Kidney tubule cell (primary cell): ENCODE measurements at regions not wholly inside any gene's neighbourhood (a gene's known extent, or its start where the extent isn't known, plus 50 kb on each side); places are given as distances from the start of the nearest gene placed in this dataset.
"Not testable (repeated sequence)": the region's sequence is repeated elsewhere in the genome, so short reads cannot be mapped to it uniquely, and the experiment has no call there.

Experiments used
- DNase-seq: peaks from one replicate; pipeline ENCODE4 v3.0.0-alpha.2; 2018; ENCODE audit warnings: low spot score

GRCh38 chr6:16039892-16040627, 88.8 kb upstream of the MYLIP start:
- not testable (repeated sequence) for DNase-seq

GRCh38 chr6:16038938-16039337, 89.9 kb upstream of the MYLIP start:
- no peak for DNase-seq

- DNase-seq = no peak
Measured at GRCh38 chr6:16035488-16036080, 93.3 kb upstream of the MYLIP start.

- DNase-seq = no peak
Measured at GRCh38 chr6:16033214-16033613, 95.7 kb upstream of the MYLIP start.

GRCh38 chr6:16031278-16031981, 97.5 kb upstream of the MYLIP start:
- no peak for DNase-seq

GRCh38 chr6:16028966-16029365, 99.9 kb upstream of the MYLIP start:
- DNase-seq = no peak

- DNase-seq = no peak
Measured at GRCh38 chr6:16020259-16020658, 108.6 kb upstream of the MYLIP start.

- no peak for DNase-seq
Measured at GRCh38 chr6:16019462-16019861, 109.4 kb upstream of the MYLIP start.

GRCh38 chr6:16018626-16019025, 110.3 kb upstream of the MYLIP start:
- DNase-seq = no peak

- DNase-seq = not testable (repeated sequence)
Measured at GRCh38 chr6:16014325-16014724, 114.6 kb upstream of the MYLIP start.

- no peak for DNase-seq
Measured at GRCh38 chr6:16007146-16007545, 121.7 kb upstream of the MYLIP start.

GRCh38 chr6:16006681-16007080, 122.2 kb upstream of the MYLIP start:
- DNase-seq = peak; percentile 96

- DNase-seq = no peak
Measured at GRCh38 chr6:16004934-16005679, 123.8 kb upstream of the MYLIP start.

- no peak for DNase-seq
Measured at GRCh38 chr6:16003197-16003491, 125.7 kb upstream of the MYLIP start.

- DNase-seq = no peak
Measured at GRCh38 chr6:16002332-16003196, 126.3 kb upstream of the MYLIP start.

- no peak for DNase-seq
Measured at GRCh38 chr6:16001158-16001557, 127.7 kb upstream of the MYLIP start.

GRCh38 chr6:15999201-15999600, 129.7 kb upstream of the MYLIP start:
- no peak for DNase-seq

GRCh38 chr6:15997586-15998388, 131.1 kb upstream of the MYLIP start:
- DNase-seq = no peak

- peak; percentile 44 for DNase-seq
Measured at GRCh38 chr6:15996030-15996429, 132.9 kb upstream of the MYLIP start.

- DNase-seq = no peak
Measured at GRCh38 chr6:15995493-15995892, 133.4 kb upstream of the MYLIP start.
